Cardiac septum (tissue), 1 donor: ENCODE measurements at regions not wholly inside any gene's neighbourhood (a gene's known extent, or its start where the extent isn't known, plus 50 kb on each side); places are given as distances from the start of the nearest gene placed in this dataset.

Experiments
- DNase-seq: peaks from one replicate; pipeline ENCODE4 v3.0.0-alpha.2; 2020; ENCODE audit warnings: low spot score
- intact Hi-C: fragments of 100-400 bp; cut with DNase I; formaldehyde crosslinking; loops from one replicate; pipeline ENCODE4 v1.14.0; 2022
- donor health status: DM: no; HTN: no; CAD: no.

DNA sequence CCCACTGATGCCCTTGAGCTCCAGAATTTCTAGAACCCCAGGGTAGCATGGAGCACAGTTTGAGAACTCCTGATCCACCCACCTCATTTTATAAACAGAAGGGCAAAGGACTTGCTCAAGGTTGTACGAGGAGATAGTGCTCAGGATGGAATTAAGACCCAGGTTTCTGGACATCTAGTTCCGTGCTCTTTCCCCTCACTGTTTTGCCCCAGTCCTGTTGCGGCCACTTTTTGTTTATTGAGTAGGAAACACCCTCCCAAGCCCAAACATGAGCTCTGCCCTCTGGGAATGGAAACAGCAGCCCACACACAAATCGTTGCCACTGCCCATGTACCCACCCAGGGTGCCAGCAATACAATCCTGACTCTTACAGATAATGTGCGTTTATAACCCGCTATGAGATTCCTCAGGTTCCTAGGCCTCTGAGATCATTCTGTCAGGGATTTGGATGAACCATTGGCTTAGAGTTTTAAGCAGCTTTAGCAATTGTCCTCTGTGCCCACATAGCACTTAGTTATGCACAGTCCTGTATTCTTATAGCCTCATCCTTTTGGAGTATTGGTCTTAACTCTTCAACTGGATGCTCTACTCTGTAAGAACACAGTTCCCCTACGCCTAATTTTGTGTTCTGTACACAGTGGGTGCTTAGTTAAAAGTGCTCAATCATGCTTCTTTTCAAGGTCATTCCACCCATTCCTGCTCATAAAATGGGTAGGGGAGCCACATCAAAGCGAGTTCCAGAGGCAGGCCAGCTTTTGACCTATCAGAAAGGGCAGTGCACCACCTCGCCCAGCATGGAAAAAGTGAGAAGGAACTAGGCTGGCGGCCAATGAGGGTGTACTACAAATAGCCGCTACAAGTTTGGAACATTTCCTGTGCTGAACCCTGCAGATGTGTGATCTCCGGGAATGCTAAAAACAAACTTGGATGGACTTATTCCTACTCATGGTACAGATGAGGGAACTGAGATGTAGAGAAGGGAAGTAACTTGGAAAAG, 60.3 kb upstream of the IGFBP2 start:
- intact Hi-C loops: loop anchor here (1.0 to 10.0 kb wide), 3 partner anchors 24 to 62 kb away; partner anchors contain the start of gene IGFBP2
- peak; percentile 92 for DNase-seq

DNA sequence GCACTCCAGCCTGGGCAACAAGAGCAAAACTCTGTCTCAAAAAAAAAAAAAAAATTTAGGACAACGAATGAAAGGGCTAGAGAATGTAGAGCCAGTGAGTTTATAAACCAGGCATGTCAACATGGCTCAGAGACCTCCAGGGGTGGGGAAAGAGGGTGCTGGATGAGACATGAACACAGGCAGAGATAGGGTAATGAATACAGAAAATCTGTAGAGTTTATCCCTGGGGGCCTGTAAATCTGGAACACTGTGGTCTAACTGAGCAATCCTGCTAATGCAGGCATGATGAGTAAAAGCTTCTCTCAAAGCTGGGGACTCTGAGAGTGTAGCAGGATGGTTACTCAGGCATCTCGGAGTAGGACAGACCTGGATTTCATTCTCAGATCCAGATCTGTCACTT, 59.2 kb upstream of the IGFBP2 start:
- intact Hi-C loops: loop anchor here (10.0 kb wide), 1 partner anchor 61 kb away; the partner anchor contains the start of gene IGFBP2
- DNase-seq: no peak

DNA sequence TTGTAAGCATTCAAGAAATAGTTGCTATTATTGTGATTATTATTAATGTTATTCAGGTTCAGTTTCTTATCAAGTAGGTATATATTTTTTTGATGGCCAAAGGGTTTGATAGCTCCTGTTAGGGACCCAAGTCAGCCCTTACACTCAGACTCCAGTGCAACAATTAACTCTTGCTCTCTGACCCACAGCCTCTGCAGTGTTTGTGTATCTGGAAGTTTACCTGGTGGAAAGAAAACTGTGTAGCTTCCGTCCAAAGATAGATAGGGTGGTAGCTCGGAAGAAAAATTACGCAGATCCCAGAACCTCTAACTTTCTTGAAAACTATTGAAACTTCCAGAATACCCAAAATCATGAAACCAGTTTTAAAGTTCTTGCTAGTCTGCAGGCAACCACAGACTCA, 58.6 kb upstream of the IGFBP2 start:
- DNase-seq: no peak
- intact Hi-C loops: loop anchor here (10.0 kb wide), 1 partner anchor 60 kb away; the partner anchor contains the start of gene IGFBP2

DNA sequence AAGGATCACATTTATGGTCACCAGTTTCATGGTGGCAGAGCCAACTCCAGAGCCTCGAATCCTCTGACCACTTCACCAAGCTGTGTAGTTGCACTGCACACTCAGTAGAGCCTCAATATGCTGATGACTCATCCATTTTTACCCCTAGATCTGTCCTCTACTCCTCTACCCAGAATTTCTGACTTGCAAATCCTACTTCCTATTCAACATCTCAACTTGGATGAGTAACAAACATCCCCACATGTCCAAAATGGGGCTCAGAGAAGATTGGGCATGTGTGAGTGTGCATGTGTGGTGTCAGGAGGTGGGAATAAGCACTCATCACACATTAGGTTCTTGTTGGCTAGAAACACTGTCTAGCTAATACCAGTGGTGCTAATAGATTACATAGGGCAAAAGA, 57.8 kb upstream of the IGFBP2 start:
- no peak for DNase-seq
- intact Hi-C loops: loop anchor here (10.0 kb wide), 1 partner anchor 59 kb away; the partner anchor contains the start of gene IGFBP2

DNA sequence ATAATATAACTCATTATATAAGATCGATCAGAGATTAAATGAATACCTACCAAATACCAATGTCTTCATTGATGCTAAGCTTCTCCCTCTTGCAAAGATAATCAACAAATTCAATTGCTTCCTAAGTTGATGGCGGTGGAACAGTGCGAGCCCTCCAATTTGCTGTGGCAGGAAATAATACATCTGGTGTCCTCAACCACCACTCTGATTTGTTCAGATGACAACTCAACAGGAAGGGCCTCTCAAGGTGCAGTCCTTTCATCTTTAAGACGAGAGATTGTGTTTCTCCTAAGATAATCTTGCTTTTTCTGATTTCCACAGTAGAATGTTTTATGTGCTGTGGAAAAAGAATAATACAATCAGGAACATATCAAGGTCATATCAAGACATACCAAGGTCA, 56.6 kb upstream of the IGFBP2 start:
- DNase-seq: no peak
- intact Hi-C loops: loop anchor here (10.0 kb wide), 1 partner anchor 58 kb away; the partner anchor contains the start of gene IGFBP2

DNA sequence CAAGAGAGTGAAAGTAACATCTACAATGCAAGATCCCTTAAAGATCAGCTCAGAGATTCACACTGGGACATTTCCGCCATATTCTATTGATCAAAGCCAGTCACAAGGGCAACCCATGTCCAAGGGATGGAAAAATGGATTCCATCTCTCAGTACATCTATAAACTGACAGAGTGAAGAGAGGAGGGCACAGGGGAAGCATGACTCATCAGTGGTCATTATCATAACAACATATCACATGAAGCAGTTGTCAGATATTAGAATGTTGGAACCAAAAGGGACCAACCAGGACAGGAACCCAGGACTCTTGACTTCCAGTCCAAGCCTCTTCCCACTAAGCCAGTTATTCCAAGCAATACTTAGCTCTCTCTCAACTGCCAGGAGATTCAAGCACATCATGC, 54.9 kb upstream of the IGFBP2 start:
- no peak for DNase-seq
- intact Hi-C loops: loop anchor here (10.0 kb wide), 1 partner anchor 56 kb away; the partner anchor contains the start of gene IGFBP2

DNA sequence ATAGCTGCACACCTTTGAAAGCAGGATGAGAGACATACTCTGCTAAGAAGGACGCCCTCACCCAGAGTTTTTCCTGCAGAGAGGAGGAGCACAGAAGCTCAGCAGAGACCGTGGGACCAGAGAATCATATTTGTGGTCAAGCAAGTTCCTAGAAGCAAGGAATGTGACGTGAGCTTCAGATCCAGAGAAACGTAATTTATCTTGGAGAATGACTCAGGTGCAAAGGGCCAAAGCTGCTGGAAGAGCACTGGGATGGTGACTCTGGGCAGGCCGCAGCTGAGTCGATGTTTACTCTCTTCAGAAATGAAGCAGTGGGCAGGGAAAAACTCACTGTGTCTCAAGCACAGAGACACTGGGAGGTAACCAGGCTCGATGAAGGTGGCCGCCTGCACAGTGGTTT, 50.1 kb upstream of the IGFBP2 start:
- intact Hi-C loops: loop anchor here (5.0 kb wide), 1 partner anchor 84 kb away; no protein-coding TSS in a partner anchor
- DNase-seq: no peak
